HEK293T (cell line): ENCODE measurements at regions not wholly inside any gene's neighbourhood (a gene's known extent, or its start where the extent isn't known, plus 50 kb on each side); places are given as distances from the start of the nearest gene placed in this dataset.

ENCODE experiments used
- CTCF ChIA-PET: fragments of 350-600 bp; formaldehyde crosslinking; extraction: SDS; loops from one replicate; lab custom pipeline; 2021; ENCODE audit warnings: antibody characterized with exemption, inconsistent platforms; lab: Yijun Ruan, JAX
- POLR2A ChIA-PET: fragments of 350-600 bp; formaldehyde crosslinking; extraction: SDS; loops from one replicate; lab custom pipeline; 2020; ENCODE audit warnings: antibody characterized with exemption, inconsistent platforms; lab: Yijun Ruan, JAX
- DNase-seq: peaks from one replicate; pipeline ENCODE4 v3.0.0; 2012; ENCODE audit warnings: mixed read lengths; ENCODE audit errors: extremely low spot score
- ARNT ChIP-seq: fragments of 450-650 bp; IDR thresholded peaks from 2 replicates; pipeline ENCODE4 v1.6.1; 2017; ENCODE audit warnings: mild to moderate bottlenecking
- BHLHE40 ChIP-seq: fragments of 450-650 bp; IDR thresholded peaks from 2 replicates; pipeline ENCODE4 v1.6.1; 2016; ENCODE audit warnings: mild to moderate bottlenecking, moderate library complexity, borderline replicate concordance
- CTBP1 ChIP-seq: fragments of 450-650 bp; IDR thresholded peaks from 2 replicates; pipeline ENCODE4 v1.6.1; 2016; ENCODE audit warnings: borderline replicate concordance
- ELF4 ChIP-seq: fragments of 450-650 bp; IDR thresholded peaks from 2 replicates; pipeline ENCODE4 v1.6.1; 2017; ENCODE audit warnings: antibody characterized with exemption
- FOXA1 ChIP-seq: fragments of 450-650 bp; IDR thresholded peaks from 2 replicates; pipeline ENCODE4 v1.6.1; 2016; ENCODE audit warnings: mild to moderate bottlenecking
- FOXK2 ChIP-seq: fragments of 450-650 bp; IDR thresholded peaks from 2 replicates; pipeline ENCODE4 v1.6.1; 2016; ENCODE audit warnings: mild to moderate bottlenecking
- FOXM1 ChIP-seq: fragments of 450-650 bp; IDR thresholded peaks from 2 replicates; pipeline ENCODE4 v1.6.1; 2017; ENCODE audit warnings: mild to moderate bottlenecking, borderline replicate concordance
- HDGF ChIP-seq: fragments of 450-650 bp; IDR thresholded peaks from 2 replicates; pipeline ENCODE4 v1.6.1; 2017; ENCODE audit warnings: antibody characterized with exemption, borderline replicate concordance
- L3MBTL2 ChIP-seq: fragments of 450-650 bp; conservative IDR thresholded peaks from 2 replicates; pipeline ENCODE4 v1.6.1; 2016; ENCODE audit warnings: mild to moderate bottlenecking
- LEF1 ChIP-seq: fragments of 450-650 bp; IDR thresholded peaks from 2 replicates; pipeline ENCODE4 v1.6.1; 2017; ENCODE audit warnings: mild to moderate bottlenecking, borderline replicate concordance
- NFRKB ChIP-seq: fragments of 450-650 bp; IDR thresholded peaks from 2 replicates; pipeline ENCODE4 v1.6.1; 2016; ENCODE audit warnings: mild to moderate bottlenecking, moderate library complexity
- PKNOX1 ChIP-seq: fragments of 450-650 bp; IDR thresholded peaks from 2 replicates; pipeline ENCODE4 v1.6.1; 2016
- SP1 ChIP-seq: fragments of 450-650 bp; IDR thresholded peaks from 2 replicates; pipeline ENCODE4 v1.6.1; 2017
- SUZ12 ChIP-seq: fragments of 450-650 bp; IDR thresholded peaks from 2 replicates; pipeline ENCODE4 v1.6.1; 2016; ENCODE audit warnings: mild to moderate bottlenecking
- TARDBP ChIP-seq: fragments of 450-650 bp; IDR thresholded peaks from 2 replicates; pipeline ENCODE4 v1.6.1; 2016
- ZNF384 ChIP-seq: fragments of 450-650 bp; IDR thresholded peaks from 2 replicates; pipeline ENCODE4 v1.6.1; 2016

DNA sequence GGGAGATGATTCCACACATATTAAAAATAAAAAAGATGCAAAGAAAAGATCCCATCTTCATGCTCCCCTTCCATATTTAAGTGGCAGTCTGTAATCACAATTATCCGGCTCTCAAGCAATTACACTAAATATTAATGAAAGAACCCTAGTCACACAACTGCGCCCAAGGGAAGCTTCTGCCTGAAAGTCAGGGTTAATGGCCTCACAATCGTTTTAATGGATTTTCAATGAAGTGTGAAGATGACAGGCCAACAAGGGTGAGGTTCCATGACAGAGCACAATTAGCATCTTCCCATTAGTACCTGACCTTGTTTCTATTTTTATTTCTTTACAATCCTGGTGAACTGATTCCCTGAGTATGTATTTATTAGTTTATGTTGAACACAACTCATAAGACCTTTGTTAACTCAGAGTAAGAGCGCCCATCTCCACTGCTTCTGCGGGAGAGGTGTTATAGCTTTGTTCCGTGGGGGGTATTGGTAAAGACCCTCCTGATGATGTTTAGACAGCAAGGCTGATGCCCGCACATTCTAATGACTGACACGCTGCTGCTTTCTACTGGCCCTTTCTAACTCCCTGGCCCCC lies 80.9 kb downstream of the IER5 start:
- CTCF ChIA-PET, result no interaction called here
- no peak for DNase-seq
- POLR2A ChIA-PET, result no interaction called here
- TF ChIP-seq FOXM1 (no peak), ARNT (no peak), HDGF (no peak), ZNF384 (no peak), NFRKB (no peak), L3MBTL2 (no peak), FOXK2 (no peak), CTBP1 (no peak), LEF1 (no peak), ELF4 (no peak), SP1 (no peak), FOXA1 (no peak), TARDBP (no peak), PKNOX1 (no peak), BHLHE40 (no peak), SUZ12 (no peak)

DNA sequence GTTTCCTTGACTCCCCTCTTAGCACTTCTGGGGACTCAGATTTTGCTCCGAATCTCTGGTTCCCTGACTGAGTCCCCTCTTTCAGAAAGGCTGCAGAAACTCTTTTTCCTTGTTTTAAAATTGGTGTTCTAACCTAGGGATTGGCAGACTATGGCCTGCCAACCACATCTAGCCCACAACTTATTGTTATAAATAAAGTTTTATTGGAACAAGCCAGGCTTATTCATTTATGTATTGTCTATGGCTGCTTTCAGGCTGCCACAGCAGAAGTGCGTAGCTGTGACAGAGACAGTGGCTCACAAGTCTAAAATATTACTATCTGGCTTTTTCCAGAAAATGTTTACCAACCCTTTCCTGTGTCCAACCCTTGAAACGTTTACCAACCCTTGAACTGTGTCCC lies 81.7 kb downstream of the IER5 start:
- ChIA-PET CTCF (no interaction called here), POLR2A (no interaction called here)
- TF ChIP-seq LEF1, result no peak
- no peak for TF ChIP-seq NFRKB
- no peak for TF ChIP-seq L3MBTL2
- no peak for TF ChIP-seq HDGF
- no peak for TF ChIP-seq TARDBP
- no peak for TF ChIP-seq SUZ12
- TF ChIP-seq ZNF384, result no peak
- TF ChIP-seq FOXK2, result no peak
- no peak for TF ChIP-seq PKNOX1
- TF ChIP-seq ELF4, result no peak
- TF ChIP-seq SP1, result no peak
- TF ChIP-seq FOXA1, result no peak
- TF ChIP-seq BHLHE40, result no peak
- TF ChIP-seq CTBP1, result no peak
- no peak for TF ChIP-seq ARNT
- no peak for TF ChIP-seq FOXM1
- DNase-seq, result no peak

GRCh38 chr1:181172082-181172481 lies 83.6 kb downstream of the IER5 start:
- ChIA-PET POLR2A (no interaction called here), CTCF (no interaction called here)
- DNase-seq, result no peak
- TF ChIP-seq ZNF384, result no peak
- TF ChIP-seq LEF1, result no peak
- no peak for TF ChIP-seq FOXM1
- TF ChIP-seq L3MBTL2, result no peak
- TF ChIP-seq PKNOX1, result no peak
- no peak for TF ChIP-seq NFRKB
- no peak for TF ChIP-seq TARDBP
- no peak for TF ChIP-seq FOXA1
- TF ChIP-seq ARNT, result no peak
- no peak for TF ChIP-seq FOXK2
- TF ChIP-seq SUZ12, result no peak
- TF ChIP-seq SP1, result no peak
- no peak for TF ChIP-seq BHLHE40
- TF ChIP-seq ELF4, result no peak
- no peak for TF ChIP-seq HDGF
- no peak for TF ChIP-seq CTBP1

DNA sequence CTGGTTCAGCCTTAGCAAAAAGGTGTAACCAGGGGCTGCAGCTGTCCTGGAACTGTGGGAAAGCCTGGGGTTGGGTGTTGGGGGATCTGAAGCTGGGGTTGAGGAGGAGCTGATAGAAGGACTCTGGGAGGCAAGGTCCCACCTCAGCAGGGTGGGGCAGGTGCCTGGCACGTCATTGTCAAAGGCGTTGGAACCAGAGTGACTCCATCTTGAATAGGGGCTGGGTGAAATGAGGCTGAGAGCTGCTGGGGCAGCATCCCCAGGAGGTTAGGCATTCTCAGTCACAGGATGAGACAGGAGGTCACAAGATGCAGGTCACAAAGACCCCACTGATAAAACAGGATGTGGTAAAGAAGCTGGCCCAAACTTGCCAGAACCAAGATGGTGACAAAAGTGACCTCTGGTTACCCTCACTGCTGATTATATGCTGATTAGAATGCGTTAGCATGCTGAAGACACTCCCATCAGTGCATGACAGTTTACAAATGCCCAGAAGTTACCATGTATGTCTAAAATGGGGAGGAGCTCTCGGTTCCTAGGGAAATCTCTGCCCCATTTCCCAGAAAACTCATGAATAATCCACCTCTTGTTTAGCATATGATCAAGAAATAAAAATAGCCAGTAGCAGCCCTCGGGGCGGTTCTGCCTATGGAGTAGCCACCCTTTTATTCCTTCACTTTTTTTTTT lies 85.4 kb downstream of the IER5 start:
- ChIA-PET POLR2A (no interaction called here), CTCF (no interaction called here)
- TF ChIP-seq BHLHE40 (no peak), NFRKB (no peak), ZNF384 (no peak)
- DNase-seq, result no peak

- DNase-seq, result no peak
- no peak for TF ChIP-seq FOXM1
- no peak for TF ChIP-seq NFRKB
- ChIA-PET CTCF (interaction anchor here (0.6 kb wide), 1 partner anchor 248 kb away, joined by 6 read pairs; no protein-coding TSS in a partner anchor), POLR2A (no interaction called here)
Measured at GRCh38 chr1:181174861-181175260, 86.4 kb downstream of the IER5 start.

- DNase-seq, result no peak
- POLR2A ChIA-PET, result no interaction called here
- TF ChIP-seq L3MBTL2 (no peak), BHLHE40 (no peak), NFRKB (no peak), TARDBP (no peak)
- CTCF ChIA-PET, result no interaction called here
Measured at GRCh38 chr1:181175356-181175910, 86.9 kb downstream of the IER5 start.
